HG03378 (cell line): ENCODE measurements at regions not wholly inside any gene's neighbourhood (a gene's known extent, or its start where the extent isn't known, plus 50 kb on each side); places are given as distances from the start of the nearest gene placed in this dataset.

Experiments used
- ATAC-seq: cut with Tn5 transposase; IDR thresholded peaks from one replicate; pipeline ENCODE4 v1.9.1; 2021; ENCODE audit warnings: mild to moderate bottlenecking, moderate library complexity; ENCODE audit not compliant: unreplicated experiment

GRCh38 chr11:106399076-106399511 is 321.6 kb downstream of the AASDHPPT start:
- ATAC-seq, result no peak

GRCh38 chr11:106399624-106400023 is 322.2 kb downstream of the AASDHPPT start:
- ATAC-seq, result no peak

GRCh38 chr11:106400949-106401570 is 323.6 kb downstream of the AASDHPPT start:
- ATAC-seq, result no peak

GRCh38 chr11:106403751-106404150 is 326.3 kb downstream of the AASDHPPT start:
- ATAC-seq, result no peak

GRCh38 chr11:106409222-106409621 is 331.8 kb downstream of the AASDHPPT start:
- no peak for ATAC-seq

- ATAC-seq, result no peak
These were observed 332.2 kb downstream of the AASDHPPT start for GRCh38 chr11:106409671-106410070.

GRCh38 chr11:106410902-106411301 is 333.4 kb downstream of the AASDHPPT start:
- ATAC-seq, result no peak

GRCh38 chr11:106413222-106413621 is 335.8 kb downstream of the AASDHPPT start:
- ATAC-seq, result no peak

- ATAC-seq, result no peak
These were observed 338.0 kb downstream of the AASDHPPT start for GRCh38 chr11:106415510-106415909.

- ATAC-seq, result no peak
These were observed 341.3 kb downstream of the AASDHPPT start for GRCh38 chr11:106418791-106419190.

GRCh38 chr11:106420048-106420665 is 342.7 kb downstream of the AASDHPPT start:
- no peak for ATAC-seq

- no peak for ATAC-seq
These were observed 343.2 kb downstream of the AASDHPPT start for GRCh38 chr11:106420686-106421085.

GRCh38 chr11:106421676-106422292 is 344.3 kb downstream of the AASDHPPT start:
- ATAC-seq, result no peak

- ATAC-seq, result no peak
These were observed 345.1 kb downstream of the AASDHPPT start for GRCh38 chr11:106422583-106422982.

GRCh38 chr11:106424111-106424510 is 346.6 kb downstream of the AASDHPPT start:
- ATAC-seq, result no peak

- ATAC-seq, result no peak
These were observed 348.4 kb downstream of the AASDHPPT start for GRCh38 chr11:106425819-106426218.

- ATAC-seq, result no peak
These were observed 349.2 kb downstream of the AASDHPPT start for GRCh38 chr11:106426696-106427095.

- no peak for ATAC-seq
These were observed 350.3 kb downstream of the AASDHPPT start for GRCh38 chr11:106427736-106428135.

GRCh38 chr11:106442032-106442431 is 364.6 kb downstream of the AASDHPPT start:
- ATAC-seq, result no peak

- ATAC-seq, result no peak
These were observed 368.8 kb downstream of the AASDHPPT start for GRCh38 chr11:106446302-106446701.

- ATAC-seq, result no peak
These were observed 369.5 kb downstream of the AASDHPPT start for GRCh38 chr11:106446955-106447354.

GRCh38 chr11:106447631-106448191 is 370.2 kb downstream of the AASDHPPT start:
- no peak for ATAC-seq
